Heart left ventricle (tissue), 16 donors: ENCODE measurements at regions not wholly inside any gene's neighbourhood (a gene's known extent, or its start where the extent isn't known, plus 50 kb on each side); places are given as distances from the start of the nearest gene placed in this dataset.

ENCODE experiments used
- ATAC-seq, 4 donors: fragments of 200-7000 bp; cut with Tn5 transposase; one replicate each; pipeline ENCODE4 v1.9.1; 2020 to 2022; ENCODE audit warnings: moderate library complexity in 4 of 4, mild to moderate bottlenecking in 3 of 4, moderate number of reproducible peaks in 1 of 4
- DNase-seq, 5 donors: peaks; one replicate each; pipeline ENCODE4 v3.0.0-alpha.2; 2020
- H3K27ac ChIP-seq, 12 donors: fragments of 200-600 bp; sonication (generic) in 4 of 12; one replicate each; pipeline versions ENCODE4 v1.5.0 to v1.8.0; 2016 to 2022; ENCODE audit warnings: mild to moderate bottlenecking in 2 of 12
- H3K27me3 ChIP-seq, 9 donors: fragments of 200-600 bp; sonication (generic) in 2 of 9; one replicate each; pipeline versions ENCODE4 v1.5.1 to v1.8.0; 2016 to 2022; ENCODE audit warnings: mild to moderate bottlenecking in 3 of 9
- H3K36me3 ChIP-seq, 9 donors: fragments of 200-600 bp; sonication (generic) in 2 of 9; one replicate each; pipeline versions ENCODE4 v1.5.0 to v1.8.0; 2018 to 2022; ENCODE audit warnings: mild to moderate bottlenecking in 2 of 9
- H3K4me1 ChIP-seq, 12 donors: fragments of 200-600 bp; sonication (generic) in 4 of 12; one replicate each; pipeline versions ENCODE4 v1.5.0 to v1.8.0; 2016 to 2022; ENCODE audit warnings: mild to moderate bottlenecking in 3 of 12
- H3K4me3 ChIP-seq, 12 donors: fragments of 200-600 bp; sonication (generic) in 4 of 12; one replicate each; pipeline versions ENCODE4 v1.5.0 to v1.8.0; 2017 to 2022; ENCODE audit warnings: mild to moderate bottlenecking in 9 of 12, moderate library complexity in 4 of 12
- H3K9me3 ChIP-seq, 12 donors: fragments of 200-600 bp; sonication (generic) in 4 of 12; one replicate each; pipeline versions ENCODE4 v1.5.0 to v1.8.0; 2016 to 2022; ENCODE audit warnings: mild to moderate bottlenecking in 1 of 12
- CTCF ChIP-seq, 12 donors: fragments of 200-600 bp; sonication (generic) in 4 of 12; IDR thresholded peaks; one replicate each; pipeline versions ENCODE4 v1.5.0 to v1.8.0; 2018 to 2022; ENCODE audit warnings: antibody characterized with exemption in 12 of 12, mild to moderate bottlenecking in 5 of 12
- POLR2A ChIP-seq, 2 donors: fragments of 450-650 bp; IDR thresholded peaks; one replicate each; pipeline ENCODE4 v1.6.1; 2017; ENCODE audit warnings: antibody characterized with exemption in 2 of 2, mild to moderate bottlenecking in 2 of 2, moderate library complexity in 2 of 2
- WGBS, 4 donors: extraction: QIAGEN DNeasy Blood & Tissue Kit in 2 of 4; methylation state at CpG; one replicate each; pipeline versions ENCODE4 v1.1.5 to v1.1.7; 2013 to 2018; 5-methylcytosine and 5-hydroxymethylcytosine counted together
- intact Hi-C, 10 donors: fragments of 100-400 bp; cut with DNase I; formaldehyde crosslinking; loops; one replicate each; pipeline versions ENCODE4 v1.11.1 to v1.14.2; 2022
- donor health status: ischemic (EF 13 %, LVEDD 7.1; RV severe dilation, severe dysfunction).
- donor health status: healthy with polysubstance abuse.
- donor health status: DM: no; HTN: yes; CAD: no.
- donor health status: DM: no; HTN: no; CAD: no.
- donor health status: ischemic (EF 25% LVEDD 6.9; RV normal size, moderate dysfunction).
- donor health status: ischemic (EF 25% LVEDD 5.7; RV mildly dilated, moderate dysfunction).
- donor health status: healthy.
- donor health status: DM: yes; HTN: yes; CAD: no.
- donor health status: ischemic (EF 35%, LVEDD 5.7; RV mildly dilated, moderate dysfunction).
- donor health status: nonischemic (EF 11% LVEDD 7.7; RV severe dilation, severe dysfunction).
- donor health status: DM: yes; HTN: yes; CAD: no.
- donor health status: PGD.
- donor health status: ischemic (EF 29% LVEDD 5.4; RV normal size, mild dysfunction).
- donor health status: nonischemic (EF 23%, LVEDD 6.1; RV moderate dilation, normal function).

GRCh38 chr12:30437044-30437443, 258.6 kb downstream of the IPO8 start:
- Histone ChIP-seq H3K4me1 (peaks cover 0 to 17% (median 0%) of the 10 kb centered on the region in 12 donors), H3K27me3 (no peaks in the 10 kb centered on the region), H3K36me3 (no peaks in the 10 kb centered on the region), H3K4me3 (no peak overlapping the region), H3K27ac (peak overlapping the region in 5 of 12 donors; percentile 17 to 57 (median 41)), H3K9me3 (no peaks in the 10 kb centered on the region)
- TF ChIP-seq POLR2A (IDR thresholded peaks at IDR 0.05) = no peak
- no peak for TF ChIP-seq CTCF (IDR thresholded peaks at IDR 0.05)
- intact Hi-C loops = no loop called here
- ATAC-seq = peak in 1 of 4 donors; percentile 35
- 59 to 61% (median 60%) methylated on average over 5 of the region's 5 CpGs for WGBS, 4 donors
- DNase-seq = no peak

- Histone ChIP-seq H3K4me3 (no peak overlapping the region), H3K4me1 (peaks cover 0 to 3% (median 0%) of the 10 kb centered on the region in 12 donors), H3K27me3 (no peaks in the 10 kb centered on the region), H3K36me3 (no peaks in the 10 kb centered on the region), H3K27ac (no peak overlapping the region), H3K9me3 (no peaks in the 10 kb centered on the region)
- intact Hi-C loops = no loop called here
- no peak for TF ChIP-seq POLR2A (IDR thresholded peaks at IDR 0.05)
- TF ChIP-seq CTCF (IDR thresholded peaks at IDR 0.05) = no peak
- DNase-seq (no peak), ATAC-seq (no peak)
- 67 to 81% (median 68%) methylated on average over 1 of the region's 1 CpG for WGBS, 4 donors
Measured at GRCh38 chr12:30428098-30428497, 267.6 kb downstream of the IPO8 start.

GRCh38 chr12:30427555-30427954, 268.1 kb downstream of the IPO8 start:
- no peaks in the 10 kb centered on the region for H3K27me3 ChIP-seq
- intact Hi-C loops = no loop called here
- no peaks in the 10 kb centered on the region for H3K9me3 ChIP-seq
- H3K36me3 ChIP-seq = no peaks in the 10 kb centered on the region
- ATAC-seq (no peak), DNase-seq (no peak)
- no peak for TF ChIP-seq POLR2A (IDR thresholded peaks at IDR 0.05)
- TF ChIP-seq CTCF (IDR thresholded peaks at IDR 0.05) = no peak
- 53 to 89% (median 74%) methylated on average over 1 of the region's 1 CpG for WGBS, 4 donors
- no peak overlapping the region for H3K27ac ChIP-seq
- no peak overlapping the region for H3K4me3 ChIP-seq
- H3K4me1 ChIP-seq = peaks cover 0 to 5% (median 0%) of the 10 kb centered on the region in 12 donors

- intact Hi-C loops = no loop called here
- H3K4me1 ChIP-seq = peaks cover 0 to 5% (median 0%) of the 10 kb centered on the region in 12 donors
- ATAC-seq (no peak), DNase-seq (no peak)
- no peaks in the 10 kb centered on the region for H3K36me3 ChIP-seq
- 75 to 86% (median 79%) methylated on average over 3 of the region's 3 CpGs for WGBS, 4 donors
- H3K4me3 ChIP-seq = no peak overlapping the region
- no peaks in the 10 kb centered on the region for H3K9me3 ChIP-seq
- H3K27me3 ChIP-seq = no peaks in the 10 kb centered on the region
- TF ChIP-seq CTCF (IDR thresholded peaks at IDR 0.05) (no peak), POLR2A (IDR thresholded peaks at IDR 0.05) (no peak)
- no peak overlapping the region for H3K27ac ChIP-seq
Measured at GRCh38 chr12:30425445-30425844, 270.2 kb downstream of the IPO8 start.
